ENCODE measurements at regions not wholly inside any gene's neighbourhood (a gene's known extent, or its start where the extent isn't known, plus 50 kb on each side); places are given as distances from the start of the nearest gene placed in this dataset.

GRCh38 chr3:135454890-135455289 is 510.6 kb upstream of the PPP2R3A start:
- Mint-ChIP-seq H3K27me3 (ENCODE audit: low read depth) (no peaks in the 10 kb centered on the region), H3K4me1 (ENCODE audit: low read depth) (no peaks in the 10 kb centered on the region), H3K9me3 (no peaks in the 10 kb centered on the region), H3K27ac (no peak overlapping the region), H3K36me3 (ENCODE audit: low read depth) (no peaks in the 10 kb centered on the region), H3K4me3 (ENCODE audit: low read depth) (no peak overlapping the region)
- intact Hi-C loops (cut with micrococcal nuclease), result no loop called here
- no peak for DNase-seq (ENCODE audit: low spot score)

DNA sequence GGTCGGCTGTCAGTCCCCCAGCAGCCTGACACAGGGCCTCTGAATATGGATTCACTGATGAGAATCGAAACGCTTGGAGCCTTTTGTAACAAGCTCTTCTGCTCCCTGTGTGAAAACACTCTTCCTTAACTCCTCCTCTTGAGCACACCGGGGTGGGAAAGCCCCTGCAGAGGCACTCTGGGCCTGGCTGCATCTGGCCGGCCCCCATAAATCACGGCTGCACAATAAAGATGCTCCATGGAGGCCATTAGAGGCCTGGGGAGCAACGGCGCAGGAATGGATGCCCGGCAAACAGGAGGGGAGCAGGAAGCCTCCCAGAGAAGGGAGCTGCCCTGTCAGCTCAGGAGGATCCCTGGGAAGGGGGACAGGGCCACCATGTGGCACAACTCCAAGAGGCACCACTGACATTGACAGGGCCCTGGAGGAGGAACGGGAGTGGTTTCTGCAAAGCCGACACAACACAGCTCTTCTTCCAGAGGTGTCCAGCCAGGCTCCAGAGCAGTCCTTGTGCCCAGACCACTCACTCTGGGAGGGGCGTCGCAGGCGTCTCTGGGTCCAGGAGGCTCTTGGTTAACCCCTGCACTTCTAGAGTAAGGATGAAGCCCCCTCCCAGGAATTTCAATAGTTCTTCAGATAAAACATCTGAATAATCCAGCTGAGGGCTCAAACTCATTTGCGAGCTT is 509.3 kb upstream of the PPP2R3A start:
- Mint-ChIP-seq H3K9me3 (no peaks in the 10 kb centered on the region), H3K27me3 (ENCODE audit: low read depth) (no peaks in the 10 kb centered on the region), H3K36me3 (ENCODE audit: low read depth) (no peaks in the 10 kb centered on the region), H3K27ac (no peak overlapping the region), H3K4me3 (ENCODE audit: low read depth) (no peak overlapping the region), H3K4me1 (ENCODE audit: low read depth) (no peaks in the 10 kb centered on the region)
- intact Hi-C loops (cut with micrococcal nuclease), result no loop called here
- DNase-seq (ENCODE audit: low spot score), result no peak

- intact Hi-C loops (cut with micrococcal nuclease), result no loop called here
- no peak for DNase-seq (ENCODE audit: low spot score)
- no peak overlapping the region for H3K4me3 Mint-ChIP-seq (ENCODE audit: low read depth)
- H3K27me3 Mint-ChIP-seq (ENCODE audit: low read depth), result no peaks in the 10 kb centered on the region
- no peaks in the 10 kb centered on the region for H3K9me3 Mint-ChIP-seq
- H3K4me1 Mint-ChIP-seq (ENCODE audit: low read depth), result no peaks in the 10 kb centered on the region
- H3K36me3 Mint-ChIP-seq (ENCODE audit: low read depth), result no peaks in the 10 kb centered on the region
- no peak overlapping the region for H3K27ac Mint-ChIP-seq
Measured at GRCh38 chr3:135458541-135459322, 506.8 kb upstream of the PPP2R3A start.

GRCh38 chr3:135460273-135460672 is 505.3 kb upstream of the PPP2R3A start:
- intact Hi-C loops (cut with micrococcal nuclease), result no loop called here
- H3K36me3 Mint-ChIP-seq (ENCODE audit: low read depth), result no peaks in the 10 kb centered on the region
- no peaks in the 10 kb centered on the region for H3K4me1 Mint-ChIP-seq (ENCODE audit: low read depth)
- DNase-seq (ENCODE audit: low spot score), result no peak
- H3K9me3 Mint-ChIP-seq, result no peaks in the 10 kb centered on the region
- H3K27ac Mint-ChIP-seq, result no peak overlapping the region
- H3K27me3 Mint-ChIP-seq (ENCODE audit: low read depth), result no peaks in the 10 kb centered on the region
- H3K4me3 Mint-ChIP-seq (ENCODE audit: low read depth), result no peak overlapping the region

DNA sequence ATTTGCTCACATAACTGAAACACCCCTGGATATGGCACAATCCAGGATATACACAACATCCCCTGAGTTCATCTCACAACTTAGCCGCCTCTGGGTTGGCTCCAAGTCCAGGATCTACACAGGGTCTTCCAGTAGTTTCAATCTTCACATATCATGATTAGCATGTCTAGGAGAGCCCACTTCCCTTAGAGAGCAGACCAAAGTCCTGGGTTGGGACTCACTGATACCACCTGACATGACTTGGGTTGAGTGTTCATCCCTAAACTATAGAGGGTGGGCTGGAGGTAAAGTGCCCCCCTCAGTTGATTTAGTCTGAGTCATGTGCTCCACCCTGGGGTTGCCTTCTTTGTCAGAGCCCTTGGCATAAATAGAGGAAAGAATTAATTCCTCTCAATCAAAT is 493.6 kb upstream of the PPP2R3A start:
- Mint-ChIP-seq H3K4me1 (ENCODE audit: low read depth) (no peaks in the 10 kb centered on the region), H3K4me3 (ENCODE audit: low read depth) (no peak overlapping the region), H3K27ac (no peak overlapping the region), H3K27me3 (ENCODE audit: low read depth) (no peaks in the 10 kb centered on the region), H3K9me3 (no peaks in the 10 kb centered on the region), H3K36me3 (ENCODE audit: low read depth) (no peaks in the 10 kb centered on the region)
- no peak for DNase-seq (ENCODE audit: low spot score)
- intact Hi-C loops (cut with micrococcal nuclease), result no loop called here

GRCh38 chr3:135473449-135473848 is 492.1 kb upstream of the PPP2R3A start:
- H3K4me3 Mint-ChIP-seq (ENCODE audit: low read depth), result no peak overlapping the region
- no peaks in the 10 kb centered on the region for H3K9me3 Mint-ChIP-seq
- H3K4me1 Mint-ChIP-seq (ENCODE audit: low read depth), result no peaks in the 10 kb centered on the region
- no peak for DNase-seq (ENCODE audit: low spot score)
- no peaks in the 10 kb centered on the region for H3K36me3 Mint-ChIP-seq (ENCODE audit: low read depth)
- intact Hi-C loops (cut with micrococcal nuclease), result no loop called here
- no peak overlapping the region for H3K27ac Mint-ChIP-seq
- H3K27me3 Mint-ChIP-seq (ENCODE audit: low read depth), result no peaks in the 10 kb centered on the region

- Mint-ChIP-seq H3K4me3 (ENCODE audit: low read depth) (no peak overlapping the region), H3K36me3 (ENCODE audit: low read depth) (no peaks in the 10 kb centered on the region), H3K27ac (no peak overlapping the region), H3K4me1 (ENCODE audit: low read depth) (no peaks in the 10 kb centered on the region), H3K27me3 (ENCODE audit: low read depth) (no peaks in the 10 kb centered on the region), H3K9me3 (no peaks in the 10 kb centered on the region)
- DNase-seq (ENCODE audit: low spot score), result no peak
- intact Hi-C loops (cut with micrococcal nuclease), result no loop called here
Measured at GRCh38 chr3:135487261-135487660, 478.3 kb upstream of the PPP2R3A start.

DNA sequence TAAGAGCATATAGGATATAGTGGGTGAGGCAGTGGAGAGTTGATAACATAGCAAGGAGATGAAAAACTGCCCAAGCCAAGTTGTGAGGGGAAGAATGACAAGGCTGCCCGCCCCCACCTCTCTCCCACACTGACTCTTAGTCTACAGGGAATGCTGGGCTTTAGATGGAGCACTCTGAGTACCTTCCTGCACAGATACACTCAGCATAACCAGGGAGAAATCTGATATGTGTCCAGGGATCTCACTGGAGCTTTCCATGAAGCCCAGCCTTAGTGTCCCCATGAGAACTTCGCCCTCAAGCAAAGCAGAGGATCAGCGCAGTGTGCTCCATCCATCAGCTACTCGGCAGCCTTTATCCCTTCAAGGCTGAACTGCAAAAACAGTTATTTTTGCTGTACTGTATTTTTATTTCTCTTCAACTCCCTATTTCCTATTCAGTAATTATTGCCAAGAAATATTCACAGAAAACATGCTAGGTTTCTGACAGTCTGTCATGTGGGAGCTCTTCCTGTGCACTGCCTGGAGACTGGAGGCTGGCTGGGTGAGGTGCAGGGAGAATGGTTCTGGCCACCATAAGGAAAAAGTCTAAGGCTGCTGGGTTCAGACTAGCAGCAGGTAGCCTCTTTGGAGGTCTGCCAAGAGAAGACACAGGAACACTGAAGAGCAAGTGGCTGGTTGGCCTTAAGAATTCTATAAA is 475.2 kb upstream of the PPP2R3A start:
- intact Hi-C loops (cut with micrococcal nuclease), result no loop called here
- no peaks in the 10 kb centered on the region for H3K36me3 Mint-ChIP-seq (ENCODE audit: low read depth)
- no peaks in the 10 kb centered on the region for H3K27me3 Mint-ChIP-seq (ENCODE audit: low read depth)
- H3K27ac Mint-ChIP-seq, result no peak overlapping the region
- H3K4me3 Mint-ChIP-seq (ENCODE audit: low read depth), result no peak overlapping the region
- H3K4me1 Mint-ChIP-seq (ENCODE audit: low read depth), result no peaks in the 10 kb centered on the region
- DNase-seq (ENCODE audit: low spot score), result no peak
- H3K9me3 Mint-ChIP-seq, result no peaks in the 10 kb centered on the region

GRCh38 chr3:135491491-135492205 is 473.9 kb upstream of the PPP2R3A start:
- DNase-seq (ENCODE audit: low spot score), result no peak
- intact Hi-C loops (cut with micrococcal nuclease), result no loop called here
- Mint-ChIP-seq H3K9me3 (no peaks in the 10 kb centered on the region), H3K36me3 (ENCODE audit: low read depth) (no peaks in the 10 kb centered on the region), H3K27me3 (ENCODE audit: low read depth) (no peaks in the 10 kb centered on the region), H3K27ac (no peak overlapping the region), H3K4me3 (ENCODE audit: low read depth) (no peak overlapping the region), H3K4me1 (ENCODE audit: low read depth) (no peaks in the 10 kb centered on the region)

- Mint-ChIP-seq H3K36me3 (ENCODE audit: low read depth) (no peaks in the 10 kb centered on the region), H3K4me1 (ENCODE audit: low read depth) (no peaks in the 10 kb centered on the region), H3K4me3 (ENCODE audit: low read depth) (no peak overlapping the region), H3K27ac (no peak overlapping the region), H3K9me3 (no peaks in the 10 kb centered on the region), H3K27me3 (ENCODE audit: low read depth) (no peaks in the 10 kb centered on the region)
- no peak for DNase-seq (ENCODE audit: low spot score)
- intact Hi-C loops (cut with micrococcal nuclease), result no loop called here
Measured at GRCh38 chr3:135495891-135496290, 469.6 kb upstream of the PPP2R3A start.

- Mint-ChIP-seq H3K27me3 (ENCODE audit: low read depth) (no peaks in the 10 kb centered on the region), H3K36me3 (ENCODE audit: low read depth) (no peaks in the 10 kb centered on the region), H3K4me1 (ENCODE audit: low read depth) (no peaks in the 10 kb centered on the region), H3K4me3 (ENCODE audit: low read depth) (no peak overlapping the region), H3K27ac (no peak overlapping the region), H3K9me3 (no peaks in the 10 kb centered on the region)
- DNase-seq (ENCODE audit: low spot score), result no peak
- intact Hi-C loops (cut with micrococcal nuclease), result no loop called here
Measured at GRCh38 chr3:135497979-135498378, 467.5 kb upstream of the PPP2R3A start.

DNA sequence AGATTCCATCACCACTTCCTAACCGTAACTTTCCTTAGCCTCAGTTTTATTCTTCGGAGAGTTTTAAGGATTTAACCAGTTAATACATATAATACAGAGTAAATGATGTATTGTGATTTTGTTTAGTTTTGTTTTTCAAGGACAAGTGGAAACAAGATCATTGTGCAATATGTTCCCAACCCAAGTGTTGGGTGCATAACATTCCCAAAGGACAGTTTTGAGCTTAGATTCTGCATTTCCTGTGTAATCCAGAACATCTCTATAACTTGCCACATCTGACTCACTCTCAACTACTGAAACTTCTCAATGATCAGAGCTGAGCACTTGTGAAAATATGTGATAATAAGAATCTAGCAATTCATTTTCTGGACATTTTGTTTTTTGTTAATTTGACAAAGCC is 466.1 kb upstream of the PPP2R3A start:
- no peaks in the 10 kb centered on the region for H3K27me3 Mint-ChIP-seq (ENCODE audit: low read depth)

More for the DNA sequence above, 466.1 kb upstream of the PPP2R3A start:
- no peak for DNase-seq (ENCODE audit: low spot score)
- no peaks in the 10 kb centered on the region for H3K9me3 Mint-ChIP-seq
- intact Hi-C loops (cut with micrococcal nuclease), result no loop called here
- H3K36me3 Mint-ChIP-seq (ENCODE audit: low read depth), result no peaks in the 10 kb centered on the region
- H3K4me3 Mint-ChIP-seq (ENCODE audit: low read depth), result no peak overlapping the region
- no peak overlapping the region for H3K27ac Mint-ChIP-seq
- H3K4me1 Mint-ChIP-seq (ENCODE audit: low read depth), result no peaks in the 10 kb centered on the region

All from activated T-helper 2 cell treated with anti-CD3 and anti-CD28 coated beads, Interferon-gamma antibody, Interleukin-2, Interleukin-4, amounts not matched to agents 10 μg/mL and 5 μg/mL and 100 μg/mL, durations not matched to agents 14 hours and 24 hours and 36 hours (primary cell).